NCI-H345 treated with DMSO at 0.1 percent for 48 hours (cell line): ENCODE measurements at regions not wholly inside any gene's neighbourhood (a gene's known extent, or its start where the extent isn't known, plus 50 kb on each side); places are given as distances from the start of the nearest gene placed in this dataset.
"Not testable (repeated sequence)": the region's sequence is repeated elsewhere in the genome, so short reads cannot be mapped to it uniquely, and the experiment has no call there.

Experiments
- DNase-seq: peaks from one replicate; lab custom pipeline; 2025; ENCODE audit not compliant: unreplicated experiment; lab: John Stamatoyannopoulos, UW

DNA sequence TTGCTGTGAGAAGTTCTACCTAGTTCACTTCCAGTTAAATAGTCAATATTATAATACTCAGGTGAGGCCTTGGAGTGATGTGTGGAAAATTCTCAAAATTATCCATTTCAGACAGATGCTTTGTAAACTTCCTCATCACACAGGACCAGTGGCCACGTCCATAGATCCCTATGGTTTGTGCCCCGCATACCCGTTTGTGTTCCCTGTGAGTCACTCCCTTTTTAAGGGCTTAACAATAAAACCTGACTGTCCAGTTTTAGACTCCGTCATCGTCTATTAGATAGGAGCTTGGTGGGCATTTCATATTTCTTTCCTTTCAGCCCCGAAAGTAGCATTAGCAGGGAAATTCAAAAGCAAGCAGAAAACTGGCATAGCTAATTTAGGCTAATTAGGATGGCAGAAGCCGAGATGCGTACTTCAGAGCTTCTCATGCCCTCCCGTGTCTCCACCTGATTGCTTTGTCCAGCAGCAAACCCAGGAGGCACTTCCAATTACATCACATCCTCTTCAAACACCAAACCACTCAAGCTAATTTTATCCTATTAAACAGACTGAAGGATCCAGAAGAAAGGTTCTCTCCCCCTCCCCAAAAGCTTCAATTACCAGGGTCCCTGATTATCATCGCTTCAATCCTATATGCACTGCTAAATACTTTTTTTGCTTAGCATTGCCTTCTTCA lies 186.6 kb upstream of the OTX2 start:
- no peak for DNase-seq

- no peak for DNase-seq
These were observed 184.7 kb upstream of the OTX2 start for GRCh38 chr14:56995010-56995409.

DNA sequence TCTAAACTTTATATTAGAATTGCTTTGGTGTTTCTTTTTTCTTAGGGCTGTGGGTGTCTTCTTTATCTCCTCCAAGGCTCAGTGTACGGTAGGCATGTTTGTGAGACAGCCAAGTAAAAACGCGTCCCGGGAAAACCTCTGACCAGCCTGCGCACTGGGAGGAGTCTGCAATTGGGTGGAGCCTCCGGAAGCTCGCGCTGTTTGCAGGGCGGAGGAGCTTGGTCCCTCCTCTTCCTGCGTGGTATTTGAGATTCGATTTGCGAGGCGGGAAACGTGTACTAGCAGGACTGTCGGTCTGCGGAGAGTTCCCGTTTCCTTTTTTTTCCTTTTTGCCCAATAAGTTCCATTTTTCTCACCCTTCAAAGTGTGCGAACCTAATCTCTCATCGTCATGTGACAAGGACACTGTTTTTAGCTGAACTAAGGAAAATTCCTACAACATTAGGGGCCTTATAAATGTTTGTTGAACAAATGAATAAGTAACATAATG lies 182.1 kb upstream of the OTX2 start:
- DNase-seq = no peak

GRCh38 chr14:56990991-56991627 lies 180.8 kb upstream of the OTX2 start:
- not testable (repeated sequence) for DNase-seq

GRCh38 chr14:56989359-56989758 lies 179.1 kb upstream of the OTX2 start:
- no peak for DNase-seq

DNA sequence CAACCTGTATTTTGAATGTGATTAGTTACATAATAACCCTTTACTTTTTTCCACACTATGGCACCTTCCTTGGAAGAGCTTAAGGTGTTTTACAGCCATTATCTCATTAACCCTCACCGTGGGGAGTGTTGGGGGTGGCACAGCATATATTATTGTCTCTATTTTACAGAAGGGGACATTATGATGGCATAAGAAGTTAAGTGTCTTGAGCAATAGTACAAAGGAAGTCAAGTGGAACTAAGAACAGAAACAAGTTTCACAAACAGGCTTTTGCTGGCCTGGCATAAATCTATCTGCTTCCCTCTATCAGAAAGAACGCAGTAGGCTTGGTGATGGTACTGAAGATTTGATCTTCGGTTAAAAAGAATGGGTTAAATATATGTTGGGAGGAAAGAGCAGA lies 169.7 kb upstream of the OTX2 start:
- DNase-seq = no peak

DNA sequence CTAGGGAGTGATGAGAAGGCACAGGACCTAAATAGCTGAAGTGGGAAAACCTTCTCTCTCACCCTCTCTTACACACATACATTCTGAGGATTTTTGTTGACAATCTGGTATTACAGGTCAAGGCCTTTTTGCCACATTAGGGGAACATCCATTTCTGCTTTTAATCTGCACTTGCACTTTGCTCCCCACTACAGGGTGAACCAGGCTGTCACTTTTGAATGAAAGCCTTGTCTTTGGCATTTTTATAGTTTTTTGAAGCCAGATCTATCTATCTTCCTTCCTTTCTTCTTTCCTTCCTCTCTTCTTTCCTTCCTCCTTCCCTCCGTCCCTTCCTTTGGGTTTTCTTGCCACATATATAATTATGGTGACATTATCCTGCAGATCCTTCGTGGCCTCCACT lies 165.9 kb upstream of the OTX2 start:
- DNase-seq = no peak

GRCh38 chr14:56975521-56975920 lies 165.2 kb upstream of the OTX2 start:
- no peak for DNase-seq

GRCh38 chr14:56972948-56973347 lies 162.7 kb upstream of the OTX2 start:
- no peak for DNase-seq

DNA sequence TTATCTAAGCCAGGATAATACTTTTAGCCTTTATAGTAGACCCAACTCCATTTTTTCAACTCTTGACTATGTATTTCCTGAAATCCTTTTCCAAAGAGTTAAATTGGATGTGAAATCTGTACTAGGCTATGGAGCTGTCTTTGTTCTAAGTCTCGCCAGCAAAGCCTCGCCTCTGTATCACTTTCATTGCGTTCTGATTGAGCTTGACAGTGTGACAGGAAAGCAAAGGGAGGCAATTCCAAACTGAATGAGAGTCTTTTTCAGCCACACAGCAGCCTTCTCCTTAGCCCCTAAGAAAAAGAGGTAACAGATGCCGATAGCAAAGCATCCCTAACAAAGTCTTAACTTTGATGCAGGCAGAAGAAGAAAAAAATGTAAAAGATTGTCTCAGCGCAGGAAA lies 154.6 kb upstream of the OTX2 start:
- DNase-seq = no peak

GRCh38 chr14:56963381-56963780 lies 153.1 kb upstream of the OTX2 start:
- DNase-seq = no peak

GRCh38 chr14:56962444-56963080 lies 152.3 kb upstream of the OTX2 start:
- DNase-seq = no peak

- DNase-seq = no peak
These were observed 149.6 kb upstream of the OTX2 start for GRCh38 chr14:56959869-56960268.

DNA sequence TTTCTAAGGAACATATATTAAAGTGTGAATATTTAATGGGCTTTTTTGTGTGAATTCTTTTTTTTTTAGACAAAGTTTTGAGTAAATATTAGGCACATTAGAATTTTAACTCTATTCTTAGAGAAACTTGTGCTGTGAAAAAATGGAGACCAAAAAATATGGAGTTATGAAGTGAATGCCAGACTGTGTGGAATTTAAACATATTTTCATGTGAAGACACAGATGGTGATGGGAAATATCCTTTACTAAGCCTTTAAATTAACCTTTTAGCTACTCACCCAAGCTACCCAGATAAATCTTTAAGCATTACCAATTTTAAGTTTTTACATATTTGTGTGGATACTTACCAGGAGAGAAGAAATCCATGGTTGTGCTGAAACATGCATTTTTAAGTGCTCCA lies 148.8 kb upstream of the OTX2 start:
- no peak for DNase-seq

GRCh38 chr14:56956182-56956581 lies 145.9 kb upstream of the OTX2 start:
- DNase-seq = no peak

- DNase-seq = no peak
These were observed 145.5 kb upstream of the OTX2 start for GRCh38 chr14:56955745-56956144.

- DNase-seq = no peak
These were observed 143.6 kb upstream of the OTX2 start for GRCh38 chr14:56953884-56954283.

- DNase-seq = no peak
These were observed 142.6 kb upstream of the OTX2 start for GRCh38 chr14:56952766-56953473.

DNA sequence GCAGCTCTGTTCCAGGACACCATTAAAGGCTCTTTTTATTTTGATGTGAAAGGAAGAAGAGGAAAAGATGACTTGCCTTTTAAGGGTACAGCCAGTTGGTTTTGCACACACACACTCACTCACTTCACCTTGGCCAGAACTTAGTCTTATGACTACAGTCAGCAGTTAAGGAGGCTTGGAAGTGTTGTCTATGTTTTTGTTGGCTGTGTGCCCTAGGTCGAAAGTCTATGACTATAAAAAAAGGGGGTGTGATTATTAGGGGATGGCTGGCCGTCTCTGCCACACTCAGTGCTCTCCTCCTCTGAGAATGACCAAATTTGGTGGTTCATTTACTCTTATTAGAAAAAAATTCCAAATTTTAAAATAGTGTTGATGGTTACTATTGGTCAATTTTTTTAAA lies 139.5 kb upstream of the OTX2 start:
- no peak for DNase-seq

- DNase-seq = no peak
These were observed 135.0 kb upstream of the OTX2 start for GRCh38 chr14:56945291-56945690.

- no peak for DNase-seq
These were observed 134.1 kb upstream of the OTX2 start for GRCh38 chr14:56944397-56944796.

GRCh38 chr14:56933446-56933845 lies 123.2 kb upstream of the OTX2 start:
- DNase-seq = no peak
